A673 (cell line): ENCODE measurements at regions not wholly inside any gene's neighbourhood (a gene's known extent, or its start where the extent isn't known, plus 50 kb on each side); places are given as distances from the start of the nearest gene placed in this dataset.

ENCODE experiments used
- BruUV-seq: library from RNA; stranded (reverse); fragments of 400-500 nt; replicated peaks from 2 replicates; lab custom pipeline; 2021; lab: Mats Ljungman, UMichigan
- CTCF ChIA-PET: fragments of 300-600 bp; sonication (Branson Sonifier 250); formaldehyde crosslinking; loops from one replicate; lab custom pipeline; 2022; ENCODE audit warnings: antibody characterized with exemption; lab: Charles Lee
- POLR2A ChIA-PET: fragments of 300-600 bp; sonication (Branson Sonifier 250); formaldehyde crosslinking; loops from one replicate; lab custom pipeline; 2022; ENCODE audit warnings: antibody characterized with exemption; ENCODE audit not compliant: low non-redundant PET; lab: Charles Lee
- DNase-seq: peaks from one replicate; pipeline ENCODE4 v3.0.0-alpha.2; 2015; ENCODE audit warnings: low spot score
- H3K27ac ChIP-seq: fragments of 200-600 bp; sonication (generic); 2 replicates; pipeline ENCODE4 v1.5.1; 2016; ENCODE audit warnings: mixed run types, low read depth, mild to moderate bottlenecking, mixed read lengths, antibody characterized with exemption, low read length; ENCODE audit not compliant: poor library complexity, severe bottlenecking
- H3K27me3 ChIP-seq: fragments of 200-600 bp; sonication (generic); replicated peaks from 2 replicates; pipeline ENCODE4 v1.6.1; 2017; ENCODE audit warnings: mixed run types, low read depth, mild to moderate bottlenecking, mixed read lengths, antibody characterized with exemption, low read length; ENCODE audit not compliant: insufficient read depth, poor library complexity
- H3K36me3 ChIP-seq: fragments of 200-600 bp; sonication (generic); 2 replicates; pipeline ENCODE4 v1.6.1; 2016; ENCODE audit warnings: mixed run types, mild to moderate bottlenecking, mixed read lengths, antibody characterized with exemption, low read length; ENCODE audit not compliant: insufficient read depth, poor library complexity, severe bottlenecking
- H3K4me1 ChIP-seq: fragments of 200-600 bp; sonication (generic); 2 replicates; pipeline ENCODE4 v1.6.1; 2017; ENCODE audit warnings: mixed run types, mild to moderate bottlenecking, mixed read lengths, antibody characterized with exemption, low read length; ENCODE audit not compliant: insufficient read depth, poor library complexity, severe bottlenecking
- H3K4me3 ChIP-seq: fragments of 200-600 bp; sonication (generic); 2 replicates; pipeline ENCODE4 v1.5.1; 2016; ENCODE audit warnings: low read depth, mixed run types, mild to moderate bottlenecking, mixed read lengths, low read length; ENCODE audit not compliant: poor library complexity, severe bottlenecking
- H3K9me3 ChIP-seq: fragments of 200-600 bp; sonication (generic); 2 replicates; pipeline ENCODE4 v1.6.1; 2016; ENCODE audit warnings: mixed run types, low read depth, mild to moderate bottlenecking, mixed read lengths, antibody characterized with exemption, low read length; ENCODE audit not compliant: poor library complexity, severe bottlenecking
- EZH2 ChIP-seq: fragments of 200-600 bp; sonication (generic); IDR thresholded peaks from 2 replicates; pipeline ENCODE4 v1.6.1; 2017; ENCODE audit warnings: borderline replicate concordance, low read depth, mild to moderate bottlenecking, mixed read lengths, antibody characterized with exemption, low read length; ENCODE audit not compliant: poor library complexity, severe bottlenecking
- intact Hi-C: fragments of 100-400 bp; cut with micrococcal nuclease; formaldehyde crosslinking; loops from one replicate; pipeline ENCODE4 v1.10.0; 2022; ENCODE audit not compliant: unreplicated experiment
- TF ChIP-seq, protein P1 (sequence below): fragments of 300-800, 200-600 bp; sonication (generic); conservative IDR thresholded peaks from 2 replicates; pipeline ENCODE4 v1.5.1; 2017; ENCODE audit warnings: low read depth, mild to moderate bottlenecking, antibody characterized with exemption, low read length, moderate library complexity, mixed read lengths

DNA sequence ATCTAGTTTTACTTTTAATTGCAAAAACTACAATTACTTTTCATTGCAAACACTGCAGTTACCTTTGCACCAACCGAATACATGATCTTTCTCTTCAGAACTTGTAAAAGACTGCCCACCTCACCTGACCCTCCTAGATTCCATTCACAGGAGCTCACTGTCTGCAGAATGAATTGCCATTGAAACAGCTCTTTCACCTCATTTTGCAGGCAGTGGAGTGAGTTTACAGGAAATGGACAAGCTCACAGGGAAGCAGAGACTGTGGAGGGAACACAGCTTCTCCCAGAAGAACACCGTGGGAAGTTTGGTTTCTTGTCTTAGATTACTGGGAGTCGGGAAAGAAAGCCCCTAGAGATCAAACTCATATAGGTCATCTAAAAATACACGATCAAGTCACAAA lies 439.7 kb upstream of the RBFOX1 start:
- no peak for DNase-seq
- H3K4me3 ChIP-seq = no peak overlapping the region
- H3K9me3 ChIP-seq = no peaks in the 10 kb centered on the region
- intact Hi-C loops = no loop called here
- H3K4me1 ChIP-seq = no peaks in the 10 kb centered on the region
- no peak overlapping the region for H3K27ac ChIP-seq
- CTCF ChIA-PET = no interaction called here
- no peak for TF ChIP-seq EZH2
- TF ChIP-seq, protein P1, sequence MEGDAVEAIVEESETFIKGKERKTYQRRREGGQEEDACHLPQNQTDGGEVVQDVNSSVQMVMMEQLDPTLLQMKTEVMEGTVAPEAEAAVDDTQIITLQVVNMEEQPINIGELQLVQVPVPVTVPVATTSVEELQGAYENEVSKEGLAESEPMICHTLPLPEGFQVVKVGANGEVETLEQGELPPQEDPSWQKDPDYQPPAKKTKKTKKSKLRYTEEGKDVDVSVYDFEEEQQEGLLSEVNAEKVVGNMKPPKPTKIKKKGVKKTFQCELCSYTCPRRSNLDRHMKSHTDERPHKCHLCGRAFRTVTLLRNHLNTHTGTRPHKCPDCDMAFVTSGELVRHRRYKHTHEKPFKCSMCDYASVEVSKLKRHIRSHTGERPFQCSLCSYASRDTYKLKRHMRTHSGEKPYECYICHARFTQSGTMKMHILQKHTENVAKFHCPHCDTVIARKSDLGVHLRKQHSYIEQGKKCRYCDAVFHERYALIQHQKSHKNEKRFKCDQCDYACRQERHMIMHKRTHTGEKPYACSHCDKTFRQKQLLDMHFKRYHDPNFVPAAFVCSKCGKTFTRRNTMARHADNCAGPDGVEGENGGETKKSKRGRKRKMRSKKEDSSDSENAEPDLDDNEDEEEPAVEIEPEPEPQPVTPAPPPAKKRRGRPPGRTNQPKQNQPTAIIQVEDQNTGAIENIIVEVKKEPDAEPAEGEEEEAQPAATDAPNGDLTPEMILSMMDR = no peak
- no peaks in the 10 kb centered on the region for H3K27me3 ChIP-seq
- POLR2A ChIA-PET = no interaction called here
- no TSS peak for BruUV-seq
- H3K36me3 ChIP-seq = no peaks in the 10 kb centered on the region

DNA sequence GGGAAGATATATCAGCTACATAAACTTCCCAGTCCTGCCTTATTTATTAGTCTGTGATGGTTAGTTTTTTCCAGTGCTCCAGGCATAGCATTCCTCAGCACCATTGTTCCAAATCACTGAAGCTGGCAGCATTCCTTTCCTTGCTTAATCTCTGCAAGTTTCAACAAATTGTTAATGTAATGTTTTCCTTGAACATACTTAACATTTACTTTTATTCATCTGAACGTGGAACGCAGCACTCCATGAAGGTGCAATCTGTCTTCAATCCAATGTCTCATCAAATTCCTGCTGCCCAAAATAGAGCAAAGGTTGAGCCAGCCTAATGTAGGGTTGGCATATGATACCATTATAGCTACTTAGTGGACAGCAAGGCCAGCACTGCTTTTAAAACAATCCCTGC lies 441.1 kb upstream of the RBFOX1 start:
- intact Hi-C loops = no loop called here

GRCh38 chr16:6888531-6888930 lies 444.1 kb upstream of the RBFOX1 start:
- POLR2A ChIA-PET = no interaction called here
- BruUV-seq = no TSS peak
- intact Hi-C loops = no loop called here
- no peak overlapping the region for H3K27ac ChIP-seq
- no peaks in the 10 kb centered on the region for H3K4me1 ChIP-seq
- no peaks in the 10 kb centered on the region for H3K27me3 ChIP-seq
- DNase-seq = no peak
- TF ChIP-seq, protein P1 = no peak
- no peak for TF ChIP-seq EZH2
- H3K9me3 ChIP-seq = no peaks in the 10 kb centered on the region
- H3K4me3 ChIP-seq = no peak overlapping the region
- CTCF ChIA-PET = no interaction called here
- H3K36me3 ChIP-seq = no peaks in the 10 kb centered on the region

More for the DNA sequence above, 441.1 kb upstream of the RBFOX1 start:
- ChIA-PET POLR2A (no interaction called here), CTCF (no interaction called here)
- Histone ChIP-seq H3K27me3 (no peaks in the 10 kb centered on the region), H3K4me1 (no peaks in the 10 kb centered on the region), H3K36me3 (no peaks in the 10 kb centered on the region), H3K27ac (no peak overlapping the region), H3K4me3 (no peak overlapping the region), H3K9me3 (no peaks in the 10 kb centered on the region)
- TF ChIP-seq, protein P1 = no peak
- TF ChIP-seq EZH2 = no peak
- BruUV-seq = no TSS peak
- DNase-seq = no peak
